ENCODE measurements at regions not wholly inside any gene's neighbourhood (a gene's known extent, or its start where the extent isn't known, plus 50 kb on each side); places are given as distances from the start of the nearest gene placed in this dataset.

GRCh38 chr1:67942274-67942673 lies 108.2 kb downstream of the DIRAS3 start:
- TF ChIP-seq POLR2A (IDR thresholded peaks at IDR 0.05; ENCODE audit: low read length) (no peak), GATA1 (IDR thresholded peaks at IDR 0.05; ENCODE audit: low read depth, low read length) (no peak)

All from erythroblast (primary cell).